NCI-H748 treated with DMSO at 0.1 percent for 48 hours (cell line): ENCODE measurements at regions not wholly inside any gene's neighbourhood (a gene's known extent, or its start where the extent isn't known, plus 50 kb on each side); places are given as distances from the start of the nearest gene placed in this dataset.

ENCODE experiments used
- DNase-seq: peaks from one replicate; lab custom pipeline; 2025; lab: John Stamatoyannopoulos, UW

DNA sequence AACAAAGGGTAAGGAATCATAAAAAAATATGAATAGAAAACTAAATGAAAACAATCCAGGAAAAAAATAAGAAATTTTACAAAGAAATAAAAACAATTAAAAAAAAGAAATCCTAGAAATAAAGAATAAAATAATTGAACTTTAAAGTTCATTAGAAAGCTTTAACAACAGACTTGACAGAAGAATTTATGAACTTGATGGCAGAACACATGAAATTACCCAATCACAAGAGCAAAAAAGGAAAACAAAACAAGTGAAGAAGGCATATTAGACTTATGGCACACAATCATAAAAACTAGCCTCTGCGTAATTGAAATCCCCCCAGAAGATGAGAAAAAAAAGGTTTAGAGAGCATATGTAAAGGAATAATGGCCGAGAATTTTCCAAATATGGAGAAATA, 802.5 kb upstream of the B3GALT2 start:
- DNase-seq = no peak

GRCh38 chr1:193979219-193979618, 792.8 kb upstream of the B3GALT2 start:
- DNase-seq = no peak

DNA sequence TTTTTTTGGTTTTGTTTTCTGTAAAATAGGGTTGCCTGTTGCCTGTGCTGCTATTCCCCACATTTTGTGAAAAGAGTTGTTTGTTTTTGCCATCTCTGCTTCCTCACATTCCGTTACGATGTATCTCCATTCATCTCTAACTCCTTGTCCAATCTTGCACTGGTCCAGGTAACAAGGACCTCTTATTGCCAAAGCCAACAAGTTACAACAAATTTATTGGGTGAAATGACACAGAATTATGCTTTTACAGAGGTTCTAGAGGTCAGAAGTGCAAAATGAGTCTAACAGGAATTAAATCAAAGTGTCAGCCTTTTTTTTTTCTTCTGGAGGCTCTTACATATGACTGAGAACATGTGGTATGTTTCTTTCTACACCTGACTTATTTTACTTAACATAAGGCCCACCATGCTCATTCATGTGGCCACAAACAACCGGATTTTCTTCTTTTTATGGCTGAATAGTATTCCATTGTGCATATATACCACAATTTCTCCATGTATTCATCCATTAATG, 787.9 kb upstream of the B3GALT2 start:
- DNase-seq = no peak

DNA sequence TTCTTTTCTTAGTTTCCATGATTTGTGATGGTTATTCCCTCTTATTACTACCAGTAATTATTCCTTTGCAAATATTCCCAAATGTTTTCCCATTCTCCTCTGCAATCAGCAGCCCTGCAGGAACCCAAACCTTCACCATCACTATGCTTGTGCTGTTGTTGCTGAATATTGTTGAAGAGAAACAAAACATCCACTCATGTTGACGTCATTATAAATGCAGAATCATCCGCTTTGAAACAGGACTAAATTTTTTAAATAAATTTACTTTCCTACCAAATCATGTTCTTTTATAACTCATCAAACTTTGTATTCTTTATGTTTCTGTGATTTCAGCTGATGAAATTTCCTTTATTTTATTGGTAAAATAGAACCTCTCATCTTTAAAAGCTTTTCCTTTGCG, 787.0 kb upstream of the B3GALT2 start:
- DNase-seq = no peak

- no peak for DNase-seq
These were observed 785.2 kb upstream of the B3GALT2 start for GRCh38 chr1:193971595-193971994.

GRCh38 chr1:193960499-193960898, 774.1 kb upstream of the B3GALT2 start:
- DNase-seq = no peak

DNA sequence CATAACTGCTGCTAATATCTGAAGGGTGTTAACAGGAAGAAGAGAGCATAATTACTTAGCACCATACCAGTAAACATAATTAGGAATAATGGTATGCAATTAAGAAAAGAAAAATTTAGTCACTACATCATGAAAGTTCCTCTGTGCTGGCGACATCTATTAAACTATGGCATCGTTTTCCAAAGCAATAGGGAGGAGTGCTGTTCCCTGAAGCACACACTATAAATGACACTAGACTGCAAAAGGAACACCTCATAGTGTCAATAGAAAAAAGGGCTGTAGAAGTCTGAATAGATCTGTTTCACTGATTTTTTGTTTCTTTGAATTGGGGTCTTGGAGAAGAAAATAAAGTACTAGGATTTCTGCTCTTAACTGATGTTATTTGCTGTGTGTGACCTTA, 773.6 kb upstream of the B3GALT2 start:
- DNase-seq = no peak

GRCh38 chr1:193957556-193958095, 771.2 kb upstream of the B3GALT2 start:
- DNase-seq = no peak

DNA sequence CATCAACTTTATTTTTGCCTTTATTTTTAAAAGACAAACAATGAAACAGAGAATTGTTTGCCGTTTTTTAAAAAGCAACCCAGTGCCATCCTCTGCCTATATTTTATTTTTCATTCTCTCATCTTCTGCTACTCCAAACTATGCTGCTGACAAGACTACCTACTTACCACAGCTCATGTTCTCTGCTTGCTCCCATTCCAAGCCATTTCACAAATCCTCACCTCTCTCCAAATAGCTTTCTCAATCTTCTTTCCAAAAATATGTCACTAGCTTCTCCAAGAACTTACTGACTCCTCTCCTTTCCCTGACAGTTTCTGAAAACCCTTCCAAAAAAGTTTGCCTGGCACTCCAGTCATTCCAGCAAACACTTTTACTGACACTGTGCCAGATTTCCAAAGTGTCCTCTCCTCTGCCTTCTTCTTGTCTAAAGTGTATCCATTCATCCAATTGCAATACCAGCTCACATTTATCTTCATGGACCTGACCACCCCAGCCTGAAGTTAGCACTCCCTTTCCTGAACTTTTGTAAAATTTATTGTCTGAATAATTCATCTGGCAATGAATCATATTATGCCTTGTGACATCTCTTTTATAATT, 766.5 kb upstream of the B3GALT2 start:
- no peak for DNase-seq

DNA sequence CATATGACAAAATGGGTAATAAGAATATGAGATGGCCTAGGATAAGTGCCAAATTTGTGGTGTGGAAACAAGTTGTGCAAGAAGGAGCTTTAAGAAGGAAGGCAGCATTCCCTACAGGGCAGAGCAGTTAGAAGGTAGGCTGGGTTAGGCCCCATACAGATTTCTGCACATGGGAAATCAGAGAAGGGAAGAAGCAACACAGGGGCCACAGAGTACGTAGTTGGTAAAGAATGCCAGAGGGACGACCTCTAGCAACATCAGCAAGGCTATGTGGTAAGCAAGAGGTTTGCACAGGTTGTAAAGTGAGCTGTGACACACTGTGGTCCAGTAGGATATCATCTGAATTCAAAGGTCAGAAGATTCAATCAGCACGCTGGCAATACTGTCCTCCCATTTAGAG, 765.6 kb upstream of the B3GALT2 start:
- no peak for DNase-seq

DNA sequence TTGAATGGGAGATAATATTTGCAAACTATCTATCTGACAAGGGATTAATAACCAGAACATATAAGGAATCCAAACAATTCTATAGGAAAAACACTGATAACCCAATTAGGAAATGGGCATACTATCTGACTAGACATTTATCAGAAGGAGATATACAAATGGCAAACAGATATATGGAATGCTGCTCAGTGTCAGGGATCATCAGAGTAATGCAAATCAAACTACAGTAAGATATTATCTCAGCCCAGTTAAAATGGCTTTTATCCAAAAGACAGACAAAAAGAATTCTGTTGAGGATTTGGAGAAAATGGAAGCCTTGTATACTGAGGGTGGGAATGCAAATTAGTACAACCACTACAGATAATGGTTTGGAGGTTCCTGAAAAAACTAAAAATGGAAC, 758.0 kb upstream of the B3GALT2 start:
- DNase-seq = no peak

DNA sequence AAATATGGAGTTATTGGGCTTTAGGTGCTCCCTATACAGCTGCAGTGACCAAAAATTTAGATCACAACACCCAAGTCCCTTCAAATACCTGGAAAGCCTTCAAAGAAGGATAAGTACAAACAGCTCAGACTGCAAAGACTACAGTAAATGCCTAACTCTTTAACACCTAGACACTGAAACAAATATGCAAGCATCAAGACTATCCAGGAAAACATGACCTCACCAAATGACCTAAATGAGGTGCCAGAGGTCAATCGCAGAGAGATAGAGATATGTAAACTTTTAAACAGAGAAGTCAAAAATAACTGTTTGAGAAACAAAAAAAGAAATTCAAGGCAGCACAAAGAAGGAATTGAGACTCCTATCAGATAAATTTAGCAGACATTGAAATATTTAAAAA, 753.8 kb upstream of the B3GALT2 start:
- no peak for DNase-seq

- no peak for DNase-seq
These were observed 753.2 kb upstream of the B3GALT2 start for GRCh38 chr1:193939585-193939984.

DNA sequence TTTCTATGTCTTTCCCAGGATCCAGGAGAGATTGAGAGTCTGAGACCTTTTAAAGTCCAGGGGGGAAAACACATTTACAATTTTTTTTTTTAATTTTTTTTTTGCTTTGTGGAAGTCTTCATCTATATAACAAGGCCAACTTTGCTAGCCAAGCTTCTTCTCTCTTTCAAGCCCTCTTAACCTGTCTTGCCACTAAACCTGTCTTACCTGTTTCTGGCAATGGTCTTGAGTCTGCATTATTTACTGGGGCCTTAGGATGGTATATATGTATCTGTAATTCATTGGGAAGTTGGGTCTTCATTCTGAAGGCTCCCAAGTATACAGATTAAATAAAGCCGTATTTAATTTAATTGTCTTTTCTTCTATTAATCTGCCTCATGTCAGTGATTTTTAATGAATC, 750.9 kb upstream of the B3GALT2 start:
- no peak for DNase-seq

- DNase-seq = no peak
These were observed 746.6 kb upstream of the B3GALT2 start for GRCh38 chr1:193932979-193933378.

GRCh38 chr1:193931356-193931755, 744.9 kb upstream of the B3GALT2 start:
- DNase-seq = no peak

DNA sequence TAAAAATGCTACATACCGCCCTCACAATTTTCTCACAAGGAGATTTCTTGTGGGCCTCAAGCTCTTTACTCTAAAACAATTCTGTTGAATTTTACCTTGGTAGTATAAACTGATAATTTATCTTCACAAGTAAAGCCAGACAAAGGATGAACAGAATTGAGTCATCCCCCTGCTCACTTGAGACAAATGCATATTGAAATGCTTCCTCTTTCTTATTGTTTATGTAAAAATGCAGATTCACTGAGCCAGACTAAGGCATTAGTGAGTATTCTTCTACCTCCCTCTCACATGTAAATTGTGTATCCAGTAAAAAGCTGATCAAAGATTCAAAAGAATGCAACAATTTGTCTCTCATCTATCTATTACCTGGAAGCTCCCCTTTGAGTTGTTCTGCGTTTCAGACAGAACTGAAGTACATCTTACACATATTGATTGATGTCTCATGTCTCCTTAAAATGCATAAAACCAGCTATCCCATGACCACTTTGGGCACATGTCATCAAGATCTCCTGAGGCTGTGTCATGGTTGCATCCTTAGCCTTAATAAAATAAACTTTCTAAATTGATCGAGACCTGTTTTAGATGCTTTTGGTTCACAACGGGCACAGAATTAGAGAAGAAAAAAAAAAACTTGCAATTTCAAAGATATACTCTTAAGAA, 743.1 kb upstream of the B3GALT2 start:
- DNase-seq = no peak

GRCh38 chr1:193927550-193927949, 741.1 kb upstream of the B3GALT2 start:
- no peak for DNase-seq

DNA sequence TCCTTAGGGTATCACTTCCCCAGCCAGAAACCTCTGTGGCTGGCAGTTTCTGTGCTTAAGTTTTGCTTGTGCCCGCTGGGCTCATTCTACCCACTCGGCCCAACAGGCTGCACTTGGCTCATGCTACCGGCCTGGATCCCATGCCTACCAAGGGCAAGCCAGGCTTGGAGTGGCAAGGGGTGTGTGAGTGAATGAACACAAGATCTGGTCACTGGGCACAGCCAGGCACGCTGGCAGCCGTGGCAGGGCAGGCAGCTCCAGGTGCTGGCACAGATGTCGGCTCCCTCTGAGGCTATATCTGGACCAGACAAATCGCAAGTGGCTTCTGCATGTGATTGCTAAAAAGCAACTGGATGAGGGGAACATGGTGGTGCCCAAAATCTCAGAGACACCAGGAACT, 740.5 kb upstream of the B3GALT2 start:
- DNase-seq = no peak

GRCh38 chr1:193919827-193920226, 733.4 kb upstream of the B3GALT2 start:
- no peak for DNase-seq

GRCh38 chr1:193916452-193916851, 730.0 kb upstream of the B3GALT2 start:
- no peak for DNase-seq

- DNase-seq = no peak
These were observed 728.5 kb upstream of the B3GALT2 start for GRCh38 chr1:193914871-193915270.

GRCh38 chr1:193909406-193910082, 723.1 kb upstream of the B3GALT2 start:
- DNase-seq = no peak
